Activated CD4-positive, CD25-positive, alpha-beta regulatory T cell treated with anti-CD3 and anti-CD28 coated beads, Interleukin-2, amount 50 U/mL, for 24 hours (primary cell): ENCODE measurements at regions not wholly inside any gene's neighbourhood (a gene's known extent, or its start where the extent isn't known, plus 50 kb on each side); places are given as distances from the start of the nearest gene placed in this dataset.

ENCODE experiments used
- ATAC-seq, 2 donors: fragments of 150-1000 bp; cut with Tn5 transposase; one replicate each; pipeline ENCODE4 v1.10.0; 2021; ENCODE audit warnings: mild to moderate bottlenecking in 1 of 2, moderate library complexity in 1 of 2

GRCh38 chr2:219772103-219772635, 144.7 kb downstream of the SLC4A3 start:
- no peak for ATAC-seq

- no peak for ATAC-seq
Measured at GRCh38 chr2:219772697-219773096, 145.3 kb downstream of the SLC4A3 start.

GRCh38 chr2:219775506-219775905, 148.1 kb downstream of the SLC4A3 start:
- no peak for ATAC-seq

GRCh38 chr2:219777388-219777787, 150.0 kb downstream of the SLC4A3 start:
- ATAC-seq = no peak

GRCh38 chr2:219778189-219778588, 150.8 kb downstream of the SLC4A3 start:
- no peak for ATAC-seq

GRCh38 chr2:219782737-219783348, 155.4 kb downstream of the SLC4A3 start:
- no peak for ATAC-seq

- ATAC-seq = no peak
Measured at GRCh38 chr2:219783359-219783975, 156.0 kb downstream of the SLC4A3 start.

GRCh38 chr2:219784178-219784577, 156.7 kb downstream of the SLC4A3 start:
- no peak for ATAC-seq

GRCh38 chr2:219789476-219789875, 162.0 kb downstream of the SLC4A3 start:
- no peak for ATAC-seq

GRCh38 chr2:219792446-219792845, 165.0 kb downstream of the SLC4A3 start:
- ATAC-seq = no peak

- ATAC-seq = no peak
Measured at GRCh38 chr2:219798430-219798829, 171.0 kb downstream of the SLC4A3 start.

GRCh38 chr2:219803294-219803693, 175.9 kb downstream of the SLC4A3 start:
- no peak for ATAC-seq

GRCh38 chr2:219810895-219811294, 183.5 kb downstream of the SLC4A3 start:
- no peak for ATAC-seq

- no peak for ATAC-seq
Measured at GRCh38 chr2:219812672-219813071, 185.2 kb downstream of the SLC4A3 start.

GRCh38 chr2:219820767-219821166, 193.3 kb downstream of the SLC4A3 start:
- no peak for ATAC-seq

- ATAC-seq = no peak
Measured at GRCh38 chr2:219823574-219823973, 196.1 kb downstream of the SLC4A3 start.

- no peak for ATAC-seq
Measured at GRCh38 chr2:219824996-219825395, 197.6 kb downstream of the SLC4A3 start.

- no peak for ATAC-seq
Measured at GRCh38 chr2:219828127-219828526, 200.7 kb downstream of the SLC4A3 start.

- ATAC-seq = no peak
Measured at GRCh38 chr2:219829667-219830352, 202.4 kb downstream of the SLC4A3 start.

GRCh38 chr2:219830353-219830738, 202.9 kb downstream of the SLC4A3 start:
- ATAC-seq = no peak

- no peak for ATAC-seq
Measured at GRCh38 chr2:219831957-219832356, 204.5 kb downstream of the SLC4A3 start.

GRCh38 chr2:219832904-219833303, 205.5 kb downstream of the SLC4A3 start:
- ATAC-seq = no peak

GRCh38 chr2:219835493-219835892, 208.1 kb downstream of the SLC4A3 start:
- no peak for ATAC-seq

GRCh38 chr2:219836647-219837177, 209.3 kb downstream of the SLC4A3 start:
- ATAC-seq = no peak
